A549 (cell line): ENCODE measurements at regions not wholly inside any gene's neighbourhood (a gene's known extent, or its start where the extent isn't known, plus 50 kb on each side); places are given as distances from the start of the nearest gene placed in this dataset.

Source experiments
- CTCF ChIP-seq: fragments of >200 bp; sonication (Bioruptor Twin); formaldehyde crosslinking; IDR thresholded peaks from 3 replicates; pipeline ENCODE4 v1.5.1; 2016
- KDM1A ChIP-seq: fragments of 200-600 bp; sonication (generic); IDR thresholded peaks from 2 replicates; pipeline ENCODE4 v1.6.1; 2016; ENCODE audit warnings: low read depth, mild to moderate bottlenecking
- RAD21 ChIP-seq, 2 experiments: fragments of >200 bp in 1 of 2; sonication (Bioruptor Twin) in 1 of 2; formaldehyde crosslinking in 1 of 2; IDR thresholded peaks in 1 of 2; conservative IDR thresholded peaks in 1 of 2; 2 replicates in 1 of 2; 3 replicates in 1 of 2; pipeline ENCODE4 v1.6.1; 2012 to 2018; ENCODE audit warnings: inconsistent platforms in 1 of 2
- REST ChIP-seq: fragments of 200-600 bp; sonication (generic); IDR thresholded peaks from 2 replicates; pipeline ENCODE4 v1.6.1; 2016; ENCODE audit warnings: antibody characterized with exemption, mild to moderate bottlenecking, moderate library complexity

GRCh38 chr18:68054669-68055068 lies 538.1 kb upstream of the DSEL start:
- TF ChIP-seq KDM1A (no peak), RAD21 (conservative IDR thresholded peaks at IDR 0.05 in 1 of 2, IDR thresholded peaks at IDR 0.05 in 1 of 2) (no peak), REST (no peak), CTCF (no peak)
